ENCODE measurements at regions not wholly inside any gene's neighbourhood (a gene's known extent, or its start where the extent isn't known, plus 50 kb on each side); places are given as distances from the start of the nearest gene placed in this dataset.

DNA sequence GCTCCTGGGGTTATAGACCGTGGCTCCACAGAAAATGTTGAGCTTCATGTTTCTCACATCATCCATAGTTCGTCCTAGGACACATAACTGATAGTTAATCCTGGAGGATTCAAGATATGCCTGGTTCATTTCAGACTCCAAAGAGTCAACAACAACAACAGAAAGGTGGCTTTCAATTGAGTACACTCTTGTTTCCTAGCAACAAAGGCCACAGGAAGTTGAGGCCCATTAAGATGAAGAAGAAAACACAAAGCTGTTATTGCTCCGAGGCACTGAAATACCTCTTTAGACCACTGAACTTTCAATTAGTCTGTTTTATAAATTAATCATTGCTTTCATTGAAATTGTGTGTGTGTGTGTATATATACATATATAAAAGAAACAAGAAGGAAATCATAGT lies 154.5 kb downstream of the YIPF5 start:
- TF ChIP-seq POLR2AphosphoS5 (IDR thresholded peaks at IDR 0.05; ENCODE audit: low read depth, low read length) (no peak), POLR2A (IDR thresholded peaks at IDR 0.05; ENCODE audit: low read depth, low read length) (no peak), TAF1 (IDR thresholded peaks at IDR 0.05; ENCODE audit: low read depth, low read length) (no peak), POU2F2 (IDR thresholded peaks at IDR 0.05; ENCODE audit: low read depth, low read length) (no peak), SPI1 (IDR thresholded peaks at IDR 0.05; ENCODE audit: low read depth, low read length) (no peak)

Measured in GM12891 (cell line).